ENCODE measurements at regions not wholly inside any gene's neighbourhood (a gene's known extent, or its start where the extent isn't known, plus 50 kb on each side); places are given as distances from the start of the nearest gene placed in this dataset.
A peak's percentile ranks its signal among the peaks of the same experiment; 100 is the strongest.

GRCh38 chr5:152882621-152883020 lies 477.5 kb upstream of the NMUR2 start:
- no peak for DNase-seq (ENCODE audit: low spot score)

- no peak for DNase-seq (ENCODE audit: low spot score)
These were observed 478.1 kb upstream of the NMUR2 start for GRCh38 chr5:152883066-152883775.

GRCh38 chr5:152884006-152884405 lies 478.9 kb upstream of the NMUR2 start:
- no peak for DNase-seq (ENCODE audit: low spot score)

GRCh38 chr5:152900332-152900731 lies 495.3 kb upstream of the NMUR2 start:
- no peak for DNase-seq (ENCODE audit: low spot score)

GRCh38 chr5:152901754-152902153 lies 496.7 kb upstream of the NMUR2 start:
- no peak for DNase-seq (ENCODE audit: low spot score)

- DNase-seq (ENCODE audit: low spot score) = no peak
These were observed 500.2 kb upstream of the NMUR2 start for GRCh38 chr5:152905286-152905685.

GRCh38 chr5:152907488-152908245 lies 502.6 kb upstream of the NMUR2 start:
- DNase-seq (ENCODE audit: low spot score) = no peak

GRCh38 chr5:152912924-152913323 lies 507.8 kb upstream of the NMUR2 start:
- DNase-seq (ENCODE audit: low spot score) = no peak

GRCh38 chr5:152932621-152933020 lies 527.5 kb upstream of the NMUR2 start:
- no peak for DNase-seq (ENCODE audit: low spot score)

- DNase-seq (ENCODE audit: low spot score) = no peak
These were observed 528.0 kb upstream of the NMUR2 start for GRCh38 chr5:152933056-152933455.

GRCh38 chr5:152938630-152939029 lies 533.6 kb upstream of the NMUR2 start:
- DNase-seq (ENCODE audit: low spot score) = no peak

- DNase-seq (ENCODE audit: low spot score) = no peak
These were observed 537.7 kb upstream of the NMUR2 start for GRCh38 chr5:152942633-152943336.

GRCh38 chr5:152953788-152954483 lies 536.5 kb upstream of the GRIA1 start:
- DNase-seq (ENCODE audit: low spot score) = no peak

GRCh38 chr5:152956943-152957613 lies 533.4 kb upstream of the GRIA1 start:
- DNase-seq (ENCODE audit: low spot score) = no peak

- no peak for DNase-seq (ENCODE audit: low spot score)
These were observed 512.2 kb upstream of the GRIA1 start for GRCh38 chr5:152978141-152978835.

GRCh38 chr5:152987131-152987530 lies 503.3 kb upstream of the GRIA1 start:
- DNase-seq (ENCODE audit: low spot score) = peak; percentile 48

GRCh38 chr5:152990217-152990616 lies 500.3 kb upstream of the GRIA1 start:
- DNase-seq (ENCODE audit: low spot score) = no peak

- no peak for DNase-seq (ENCODE audit: low spot score)
These were observed 499.8 kb upstream of the GRIA1 start for GRCh38 chr5:152990649-152991048.

- no peak for DNase-seq (ENCODE audit: low spot score)
These were observed 496.3 kb upstream of the GRIA1 start for GRCh38 chr5:152994033-152994680.

- no peak for DNase-seq (ENCODE audit: low spot score)
These were observed 495.2 kb upstream of the GRIA1 start for GRCh38 chr5:152995214-152995725.
